GM21529 (cell line): ENCODE measurements at regions not wholly inside any gene's neighbourhood (a gene's known extent, or its start where the extent isn't known, plus 50 kb on each side); places are given as distances from the start of the nearest gene placed in this dataset.
A peak's percentile ranks its signal among the peaks of the same experiment; 100 is the strongest.

Source experiments
- ATAC-seq: cut with Tn5 transposase; IDR thresholded peaks from one replicate; pipeline ENCODE4 v1.9.1; 2021; ENCODE audit not compliant: unreplicated experiment

DNA sequence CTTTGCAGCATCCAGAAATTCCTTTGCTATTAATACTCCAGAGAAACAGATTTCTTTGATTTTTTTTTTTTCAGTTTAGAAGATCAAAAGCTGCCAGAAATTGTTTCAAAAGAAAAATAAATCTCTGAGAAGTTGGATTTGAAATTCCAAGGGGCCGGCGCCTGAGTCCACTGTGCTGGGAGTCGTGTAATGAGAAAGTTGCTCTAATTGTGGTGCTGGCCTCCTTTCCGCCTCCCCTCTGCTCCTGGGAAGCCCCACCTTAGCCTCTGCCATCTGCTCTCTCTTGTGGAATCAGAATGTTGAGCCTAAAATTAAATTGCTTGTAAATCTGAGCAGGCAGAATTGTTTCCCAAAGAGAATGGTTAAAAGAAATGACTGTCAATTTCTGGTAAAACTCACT lies 93.3 kb downstream of the EMX2 start:
- no peak for ATAC-seq

DNA sequence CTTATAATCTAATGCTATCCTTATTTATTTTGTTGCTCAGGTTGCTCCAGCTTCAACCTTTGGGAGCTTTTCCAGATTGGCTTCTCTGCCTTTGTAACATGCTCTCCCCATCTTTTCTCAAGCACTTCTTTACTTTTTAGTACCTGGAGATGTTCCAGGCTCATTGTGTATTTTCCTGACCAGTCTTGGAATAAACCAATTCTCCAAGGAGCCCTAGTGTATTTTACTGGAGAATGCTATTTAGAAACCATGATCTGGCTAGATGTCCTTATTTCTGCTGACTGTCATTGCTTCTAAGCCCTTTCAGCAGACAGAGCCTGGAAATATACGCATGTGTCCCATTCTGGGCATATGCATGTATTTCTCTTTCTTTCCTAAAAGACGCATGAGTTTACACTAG lies 95.7 kb downstream of the EMX2 start:
- ATAC-seq: no peak

DNA sequence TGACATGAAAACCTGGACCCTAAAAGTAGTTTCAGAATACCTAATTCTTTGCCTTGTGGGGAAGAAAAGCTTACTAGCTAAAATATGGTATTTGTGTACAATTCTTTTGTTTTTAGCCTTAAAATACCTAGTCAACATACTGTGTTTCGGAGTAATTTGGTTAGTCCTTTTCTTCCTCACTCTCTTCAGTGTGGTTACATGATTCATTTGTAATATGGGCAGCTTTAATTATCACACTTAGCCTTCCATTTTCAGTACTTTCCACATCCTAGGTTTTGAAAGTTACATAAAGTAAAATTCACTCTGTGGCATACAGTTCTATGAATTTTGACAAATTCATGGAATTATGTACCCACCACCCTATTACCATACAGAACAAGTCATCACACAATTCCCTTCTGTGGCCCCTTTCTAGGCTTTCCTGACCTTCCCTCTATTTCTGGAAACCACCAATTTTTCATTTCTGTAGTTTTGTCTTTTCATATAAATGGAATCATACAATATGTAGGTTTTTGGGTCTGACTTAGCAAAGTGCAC lies 96.2 kb downstream of the EMX2 start:
- ATAC-seq: no peak

DNA sequence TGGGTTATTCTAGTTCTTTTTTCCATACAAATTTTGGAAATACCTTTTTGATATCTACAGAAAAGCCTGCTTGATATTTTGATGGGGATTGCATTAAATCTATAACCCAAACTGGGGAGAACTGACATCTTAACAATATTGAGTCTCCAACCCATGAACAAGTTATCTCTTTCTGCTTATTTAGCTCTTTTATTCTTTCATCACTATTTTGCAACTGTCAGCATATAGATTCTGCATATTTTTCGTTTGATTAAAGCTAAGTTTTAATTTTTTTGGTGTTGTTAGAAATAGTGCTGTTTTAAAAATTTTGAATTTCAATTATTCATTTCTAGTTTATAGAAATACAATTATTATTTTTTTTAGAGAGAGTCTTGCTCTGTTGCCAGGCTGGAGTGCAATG lies 97.9 kb downstream of the EMX2 start:
- ATAC-seq: no peak

DNA sequence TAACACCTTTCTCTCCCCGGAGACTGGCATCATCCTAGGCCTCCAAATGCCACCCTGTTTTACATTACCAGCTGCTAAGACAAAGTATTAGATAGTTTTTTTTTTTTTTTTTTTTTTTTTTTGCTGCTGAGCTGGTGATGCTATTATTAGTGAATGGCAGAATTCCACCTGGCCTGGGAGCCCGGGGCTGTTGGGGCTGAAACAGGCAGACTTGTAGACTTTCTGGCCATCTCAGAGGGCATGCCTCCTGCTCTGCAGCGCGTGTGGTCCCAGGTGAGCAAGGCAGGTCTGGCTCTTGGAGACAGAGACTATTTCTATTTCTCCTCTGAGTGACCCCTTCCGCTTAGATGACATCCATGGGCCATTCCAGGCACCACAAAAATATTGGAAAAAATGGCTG lies 104.2 kb downstream of the EMX2 start:
- no peak for ATAC-seq

- no peak for ATAC-seq
These were observed 104.8 kb downstream of the EMX2 start for GRCh38 chr10:117647306-117647705.

DNA sequence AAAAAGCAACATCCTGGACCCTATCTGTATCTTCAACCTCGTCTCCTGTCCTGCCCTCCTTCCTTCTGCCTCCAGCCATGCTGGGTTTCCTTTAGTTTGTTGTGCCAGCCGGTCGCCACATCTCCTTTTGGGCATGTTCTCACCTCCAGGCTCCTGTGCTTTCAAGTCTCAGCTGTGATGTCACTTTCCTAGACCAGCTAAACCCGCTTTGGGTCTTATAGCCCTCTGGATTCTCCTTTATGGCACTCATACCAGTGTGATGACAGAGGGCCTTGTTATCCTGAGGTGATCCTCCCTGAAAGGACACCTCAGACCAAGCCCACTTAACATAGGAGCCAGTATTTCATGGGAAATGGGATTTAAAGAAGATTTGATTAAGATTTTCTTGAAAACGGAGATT lies 108.6 kb downstream of the EMX2 start:
- no peak for ATAC-seq

- peak; percentile 29 for ATAC-seq
These were observed 110.0 kb downstream of the EMX2 start for GRCh38 chr10:117652228-117653169.

- ATAC-seq: peak; percentile 86
These were observed 110.6 kb downstream of the EMX2 start for GRCh38 chr10:117653170-117653515.

DNA sequence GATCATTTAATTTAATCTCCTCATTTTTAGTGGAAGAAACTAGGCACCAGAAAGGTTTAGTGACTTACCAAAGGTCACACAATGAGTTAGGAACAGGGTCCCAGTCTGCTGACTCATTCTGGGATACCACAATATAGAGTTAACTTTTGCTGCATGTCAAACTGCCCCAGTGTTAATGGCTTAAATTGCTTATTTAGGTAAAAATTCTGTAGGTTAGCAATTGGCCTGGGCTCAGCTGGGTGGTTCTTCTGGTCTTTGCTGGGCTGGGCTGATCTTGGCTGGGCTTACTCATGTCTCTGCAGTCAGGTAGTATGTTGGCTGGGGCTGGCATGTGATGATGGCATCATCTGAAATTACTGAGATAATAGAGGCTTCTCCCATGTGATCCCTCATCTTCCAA lies 111.6 kb downstream of the EMX2 start:
- no peak for ATAC-seq

DNA sequence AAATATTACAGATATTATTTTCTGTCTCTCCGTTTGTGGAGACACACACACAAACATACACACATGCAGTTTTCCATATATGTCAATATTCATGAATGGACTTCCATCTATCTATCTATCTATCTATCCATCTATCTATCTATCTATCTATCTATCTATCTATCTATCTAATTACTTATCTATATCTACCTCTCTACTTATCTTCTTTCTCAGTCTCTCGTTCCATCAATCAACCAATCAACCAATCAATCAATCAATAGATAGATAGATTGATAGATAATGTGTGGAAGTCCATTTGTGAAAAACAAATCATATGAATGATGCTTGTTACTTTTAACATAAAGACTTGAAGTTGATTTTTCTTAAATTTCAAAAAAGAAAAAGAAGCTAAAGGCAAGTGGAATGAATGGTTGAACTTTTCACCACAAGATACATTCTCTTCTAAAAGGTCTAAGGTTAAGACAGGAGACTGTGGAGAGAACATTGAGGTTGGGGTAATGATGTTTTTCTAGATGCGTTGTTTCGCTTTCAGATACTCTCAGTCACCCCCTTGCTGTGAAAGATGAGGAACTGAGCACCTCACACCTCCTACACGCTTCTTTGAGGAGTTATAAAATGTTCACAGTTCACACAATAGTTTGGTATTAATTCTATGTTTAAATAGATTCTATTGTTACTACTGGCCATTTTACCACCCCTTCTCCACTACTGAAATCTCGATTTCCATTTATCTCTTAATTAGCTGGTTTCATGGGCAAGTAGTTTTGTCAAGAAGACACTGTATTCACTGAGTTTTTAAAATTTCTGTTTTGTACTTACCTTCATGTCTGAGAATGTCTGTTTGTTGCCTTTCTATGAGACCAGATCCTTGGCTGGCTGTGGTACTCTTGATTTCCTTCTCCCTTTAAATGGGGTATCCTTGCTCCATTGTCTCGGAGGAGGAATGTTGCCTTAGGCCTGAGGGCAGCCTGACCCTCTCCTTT lies 114.1 kb downstream of the EMX2 start:
- peak; percentile 78 for ATAC-seq

- ATAC-seq: no peak
These were observed 118.8 kb downstream of the EMX2 start for GRCh38 chr10:117661316-117661715.

DNA sequence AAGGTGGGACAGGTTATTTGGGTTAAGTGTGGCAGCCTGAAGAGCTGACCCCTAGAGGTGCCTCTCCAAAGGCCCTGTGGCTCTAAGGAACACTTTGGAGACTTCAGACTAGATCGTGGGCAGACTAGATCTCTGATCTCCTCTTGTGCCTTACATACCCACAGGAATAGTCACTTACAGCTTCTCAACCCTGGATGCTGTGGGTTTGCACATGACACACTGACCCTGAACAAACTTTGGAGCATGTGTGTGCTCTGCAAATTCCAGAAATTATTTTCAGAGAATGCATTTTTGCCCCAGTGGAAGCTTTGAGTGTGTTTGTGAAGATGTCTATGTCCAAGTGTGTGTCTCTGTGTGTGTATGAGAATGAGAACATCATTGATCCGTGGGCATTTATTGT lies 119.6 kb downstream of the EMX2 start:
- ATAC-seq: no peak

GRCh38 chr10:117662751-117663540 lies 120.4 kb downstream of the EMX2 start:
- ATAC-seq: no peak

DNA sequence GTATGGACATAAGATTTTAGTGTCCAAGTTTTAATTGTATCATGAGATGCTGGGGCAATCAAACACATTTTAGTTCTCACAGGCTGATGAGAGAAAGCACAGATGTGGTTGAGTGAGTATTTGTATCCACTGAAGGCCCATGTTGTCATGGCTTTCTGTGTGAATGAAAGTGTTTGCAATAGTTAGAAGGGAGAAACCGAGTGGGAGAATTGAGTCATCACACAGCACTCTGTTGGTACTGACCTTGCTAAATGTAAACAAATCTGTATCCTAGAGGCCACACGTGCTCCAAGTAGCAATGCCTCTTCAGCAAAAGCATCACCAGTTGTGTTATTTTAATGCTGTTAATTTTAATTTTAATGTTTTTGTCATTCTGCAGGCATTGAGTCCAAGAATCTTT lies 121.2 kb downstream of the EMX2 start:
- peak; percentile 100 for ATAC-seq

- no peak for ATAC-seq
These were observed 121.7 kb downstream of the EMX2 start for GRCh38 chr10:117664288-117664687.

- no peak for ATAC-seq
These were observed 123.6 kb downstream of the EMX2 start for GRCh38 chr10:117666166-117666565.

GRCh38 chr10:117666965-117667364 lies 124.4 kb downstream of the EMX2 start:
- no peak for ATAC-seq

DNA sequence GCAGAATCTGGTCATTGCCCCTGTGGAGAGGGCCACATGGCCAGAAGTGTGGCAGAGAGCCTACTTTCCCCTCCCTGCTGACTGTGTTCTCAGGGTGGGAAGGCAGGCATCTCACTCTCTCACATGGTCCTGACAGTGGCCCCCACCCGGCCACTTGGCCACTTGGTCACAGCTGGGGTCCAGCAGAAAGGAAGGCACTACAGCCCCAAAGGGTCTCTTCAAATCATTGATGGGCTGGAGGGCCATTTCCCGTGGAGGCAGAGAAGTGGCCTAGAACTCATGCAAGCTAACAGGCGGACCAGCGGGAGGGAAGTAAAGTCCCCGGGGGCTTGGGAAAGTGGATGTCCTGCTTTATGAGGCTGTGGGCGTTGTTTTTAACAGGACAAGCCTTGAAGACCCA lies 125.3 kb downstream of the EMX2 start:
- ATAC-seq: no peak

DNA sequence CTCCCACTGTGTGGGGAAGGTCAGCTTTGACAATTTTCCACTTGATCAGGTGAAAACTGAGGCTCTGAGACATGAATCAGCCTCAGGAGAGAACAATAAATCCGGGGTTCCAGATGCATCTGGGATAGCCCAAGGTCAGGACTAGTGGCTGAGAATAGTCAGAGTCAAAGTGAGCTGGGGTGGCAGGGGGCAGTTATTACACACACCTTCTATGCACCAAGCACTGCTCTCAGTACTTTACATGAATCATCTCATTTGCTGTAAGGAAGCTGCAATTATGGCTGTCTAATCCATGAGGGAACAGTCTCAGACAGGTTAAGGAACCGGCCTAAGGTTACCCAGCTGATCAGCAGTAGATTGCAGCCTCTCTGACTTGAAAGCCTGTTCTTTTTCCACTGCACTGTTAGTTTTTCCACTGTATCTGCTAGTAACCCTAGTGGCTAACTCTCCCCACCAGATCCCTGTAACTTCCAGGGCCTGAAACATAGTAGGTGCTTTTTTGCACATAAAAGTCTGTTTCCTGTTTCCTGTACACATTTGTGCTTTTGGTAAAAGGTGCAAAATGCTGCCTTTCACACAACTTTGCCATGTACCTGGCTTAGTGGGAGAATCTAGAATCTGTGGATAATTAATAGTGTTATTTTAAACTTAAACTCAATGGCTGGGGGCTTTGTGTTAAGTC lies 125.9 kb downstream of the EMX2 start:
- no peak for ATAC-seq
